ENCODE measurements at regions not wholly inside any gene's neighbourhood (a gene's known extent, or its start where the extent isn't known, plus 50 kb on each side); places are given as distances from the start of the nearest gene placed in this dataset.

GRCh38 chr20:22915512-22915911 is 119.6 kb upstream of the SSTR4 start:
- Histone ChIP-seq H3K27ac (no peak overlapping the region), H3K27me3 (peaks cover 29% of the 10 kb centered on the region), H3K4me3 (no peak overlapping the region), H3K36me3 (replicated peaks in 1 of 2) (no peaks in the 10 kb centered on the region), H3K4me1 (replicated peaks in 1 of 2) (no peaks in the 10 kb centered on the region), H3K9me3 (replicated peaks in 1 of 3) (no peaks in the 10 kb centered on the region)
- intact Hi-C loops (cut with DNase I), result no loop called here
- DNase-seq, result no peak
- WGBS, 4 donors, result 74 to 87% (median 78%) methylated on average over 2 of the region's 2 CpGs
- TF ChIP-seq CTCF (IDR thresholded peaks at IDR 0.05), result no peak

GRCh38 chr20:22916021-22916842 is 118.9 kb upstream of the SSTR4 start:
- intact Hi-C loops (cut with DNase I), result no loop called here
- no peak overlapping the region for H3K4me3 ChIP-seq
- no peaks in the 10 kb centered on the region for H3K9me3 ChIP-seq (replicated peaks in 1 of 3)
- peaks cover 29% of the 10 kb centered on the region for H3K27me3 ChIP-seq
- no peaks in the 10 kb centered on the region for H3K36me3 ChIP-seq (replicated peaks in 1 of 2)
- no peak overlapping the region for H3K27ac ChIP-seq
- no peak for DNase-seq
- WGBS, 4 donors, result 83 to 89% (median 87%) methylated on average over 11 to 12 of the region's 12 CpGs
- peaks cover 0 to under 1% of the 10 kb centered on the region in 2 donors for H3K4me1 ChIP-seq (replicated peaks in 1 of 2)
- TF ChIP-seq POLR2A (IDR thresholded peaks at IDR 0.05) (no peak), CTCF (IDR thresholded peaks at IDR 0.05) (no peak)

GRCh38 chr20:22918286-22918983 is 116.7 kb upstream of the SSTR4 start:
- Histone ChIP-seq H3K27me3 (peaks cover 29% of the 10 kb centered on the region), H3K36me3 (replicated peaks in 1 of 2) (no peaks in the 10 kb centered on the region), H3K27ac (no peak overlapping the region), H3K4me3 (no peak overlapping the region), H3K4me1 (replicated peaks in 1 of 2) (peaks cover 10 to 13% of the 10 kb centered on the region in 2 donors), H3K9me3 (replicated peaks in 1 of 3) (no peaks in the 10 kb centered on the region)
- intact Hi-C loops (cut with DNase I), result no loop called here
- DNase-seq, result no peak
- TF ChIP-seq CTCF (IDR thresholded peaks at IDR 0.05) (no peak), POLR2A (IDR thresholded peaks at IDR 0.05) (no peak)

- peaks cover 32% of the 10 kb centered on the region for H3K27me3 ChIP-seq
- TF ChIP-seq POLR2A (IDR thresholded peaks at IDR 0.05), result no peak
- no peak for TF ChIP-seq CTCF (IDR thresholded peaks at IDR 0.05)
- no peak overlapping the region for H3K4me3 ChIP-seq
- H3K9me3 ChIP-seq (replicated peaks in 1 of 3), result no peaks in the 10 kb centered on the region
- DNase-seq, result no peak
- intact Hi-C loops (cut with DNase I), result no loop called here
- peaks cover 10 to 13% of the 10 kb centered on the region in 2 donors for H3K4me1 ChIP-seq (replicated peaks in 1 of 2)
- no peak overlapping the region for H3K27ac ChIP-seq
- 78 to 87% (median 83%) methylated on average over 5 of the region's 5 CpGs for WGBS, 4 donors
- H3K36me3 ChIP-seq (replicated peaks in 1 of 2), result no peaks in the 10 kb centered on the region
Measured at GRCh38 chr20:22920898-22921297, 114.2 kb upstream of the SSTR4 start.

All from adrenal gland (tissue), 9 donors.